Left cardiac atrium (tissue), 4 donors: ENCODE measurements at regions not wholly inside any gene's neighbourhood (a gene's known extent, or its start where the extent isn't known, plus 50 kb on each side); places are given as distances from the start of the nearest gene placed in this dataset.
"Not testable (repeated sequence)": the region's sequence is repeated elsewhere in the genome, so short reads cannot be mapped to it uniquely, and the experiment has no call there.

Experiments used
- ATAC-seq, 2 donors: fragments of 200-7000 bp; cut with Tn5 transposase; one replicate each; pipeline ENCODE4 v1.9.1; 2020; ENCODE audit warnings: mild to moderate bottlenecking in 2 of 2, moderate library complexity in 2 of 2
- DNase-seq: peaks from one replicate; pipeline ENCODE4 v3.0.0-alpha.2; 2020
- intact Hi-C, 2 donors: fragments of 100-400 bp; cut with DNase I; formaldehyde crosslinking; loops; one replicate each; pipeline versions ENCODE4 v1.14.1 to v1.15.1; 2022 to 2023
- donor health status: DM: no; HTN: yes; CAD: no.
- donor health status: DM: no; HTN: yes; CAD: no; lungs with severe emphysema.
- donor health status: DM: yes; HTN: yes; CAD: no.
- donor health status: Dilated cardiomyopathy.

- intact Hi-C loops, DNase-seq, ATAC-seq: not testable (repeated sequence)
Measured at GRCh38 chr10:22091260-22091659, 87.7 kb upstream of the DNAJC1 start.

- DNase-seq (no peak), ATAC-seq (no peak)
- intact Hi-C loops: no loop called here
Measured at GRCh38 chr10:22087402-22087738, 83.8 kb upstream of the DNAJC1 start.

- ATAC-seq (peak; percentile 89 to 98), DNase-seq (peak; percentile 87)
- intact Hi-C loops: no loop called here
Measured at GRCh38 chr10:22086730-22087401, 83.3 kb upstream of the DNAJC1 start.

GRCh38 chr10:22079921-22080320, 76.4 kb upstream of the DNAJC1 start:
- ATAC-seq, intact Hi-C loops, DNase-seq: not testable (repeated sequence)

GRCh38 chr10:22071332-22071731, 67.8 kb upstream of the DNAJC1 start:
- intact Hi-C loops: no loop called here
- DNase-seq (no peak), ATAC-seq (no peak)

- intact Hi-C loops: no loop called here
- no peak for ATAC-seq
- DNase-seq: no peak
Measured at GRCh38 chr10:22067091-22067490, 63.6 kb upstream of the DNAJC1 start.

- DNase-seq, intact Hi-C loops, ATAC-seq: not testable (repeated sequence)
Measured at GRCh38 chr10:22060984-22061383, 57.5 kb upstream of the DNAJC1 start.

- DNase-seq: no peak
Measured at GRCh38 chr10:22058201-22058600, 54.7 kb upstream of the DNAJC1 start.

GRCh38 chr10:22054961-22055360, 51.4 kb upstream of the DNAJC1 start:
- intact Hi-C loops: no loop called here
- no peak for DNase-seq
- no peak for ATAC-seq

More at GRCh38 chr10:22058201-22058600, 54.7 kb upstream of the DNAJC1 start:
- ATAC-seq: no peak
- intact Hi-C loops: no loop called here
